BJ (cell line): ENCODE measurements at regions not wholly inside any gene's neighbourhood (a gene's known extent, or its start where the extent isn't known, plus 50 kb on each side); places are given as distances from the start of the nearest gene placed in this dataset.

Source experiments
- CTCF ChIA-PET: fragments of 350-600 bp; formaldehyde crosslinking; extraction: SDS; loops from one replicate; lab custom pipeline; 2021; ENCODE audit warnings: antibody characterized with exemption, inconsistent platforms; lab: Yijun Ruan, JAX
- POLR2A ChIA-PET: fragments of 300-600 bp; sonication (Branson Sonifier 250); formaldehyde crosslinking; extraction: SDS; loops from one replicate; lab custom pipeline; 2021; ENCODE audit warnings: antibody characterized with exemption; lab: Charles Lee
- DNase-seq: peaks from one replicate; pipeline ENCODE4 v3.0.0-alpha.2; 2011; ENCODE audit warnings: low read depth
- H3K27me3 ChIP-seq: 2 replicates; pipeline ENCODE4 v1.6.0; 2011; ENCODE audit warnings: low read length; ENCODE audit not compliant: control insufficient read depth, insufficient read depth
- H3K36me3 ChIP-seq: 2 replicates; pipeline ENCODE4 v1.5.1; 2011; ENCODE audit warnings: low read length; ENCODE audit not compliant: control insufficient read depth, insufficient read depth
- H3K4me3 ChIP-seq: 2 replicates; pipeline ENCODE4 v1.5.1; 2011; ENCODE audit warnings: low read depth, mild to moderate bottlenecking, control low read depth, low read length
- CTCF ChIP-seq: IDR thresholded peaks from 2 replicates; pipeline ENCODE4 v1.5.1; 2011; ENCODE audit warnings: low read depth, mild to moderate bottlenecking, control low read depth, inconsistent platforms, low read length, moderate library complexity; ENCODE audit not compliant: insufficient read depth

GRCh38 chr2:41167014-41167413 lies 715.1 kb upstream of the SLC8A1 start:
- no peak for DNase-seq
- H3K36me3 ChIP-seq: no peaks in the 10 kb centered on the region
- H3K4me3 ChIP-seq: no peak overlapping the region
- CTCF ChIA-PET: no interaction called here
- no peaks in the 10 kb centered on the region for H3K27me3 ChIP-seq
- TF ChIP-seq CTCF: no peak
- POLR2A ChIA-PET: no interaction called here

DNA sequence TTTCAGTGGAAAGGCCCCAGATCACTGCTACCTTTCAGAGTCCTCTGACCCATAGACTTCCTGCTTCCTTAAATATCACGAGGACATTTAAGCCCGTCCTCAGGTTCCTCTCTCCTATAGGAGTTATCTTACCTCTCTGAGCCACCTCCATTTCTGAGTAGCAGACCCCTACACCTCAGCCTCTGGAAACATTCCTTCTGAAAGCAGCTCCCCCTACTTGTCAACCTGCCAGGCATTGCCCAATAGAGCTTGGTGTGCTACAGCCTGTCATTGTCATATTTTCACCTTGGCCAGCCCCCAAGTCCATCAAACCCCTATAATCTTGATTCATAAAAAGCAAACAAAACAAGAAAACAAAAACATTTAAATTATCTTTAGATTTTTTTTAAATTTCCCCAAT lies 717.9 kb upstream of the SLC8A1 start:
- TF ChIP-seq CTCF: no peak
- Histone ChIP-seq H3K36me3 (no peaks in the 10 kb centered on the region), H3K4me3 (no peak overlapping the region), H3K27me3 (no peaks in the 10 kb centered on the region)
- POLR2A ChIA-PET: no interaction called here
- no peak for DNase-seq
- CTCF ChIA-PET: interaction anchor here (0.8 kb wide), 1 partner anchor 95 kb away, joined by 3 read pairs; no protein-coding TSS in a partner anchor

- Histone ChIP-seq H3K36me3 (no peaks in the 10 kb centered on the region), H3K4me3 (no peak overlapping the region), H3K27me3 (no peaks in the 10 kb centered on the region)
- TF ChIP-seq CTCF: no peak
- DNase-seq: no peak
- ChIA-PET CTCF (no interaction called here), POLR2A (no interaction called here)
These were observed 718.7 kb upstream of the SLC8A1 start for GRCh38 chr2:41170589-41170988.

- no peak overlapping the region for H3K4me3 ChIP-seq
- ChIA-PET POLR2A (no interaction called here), CTCF (no interaction called here)
- no peak for TF ChIP-seq CTCF
- no peak for DNase-seq
- no peaks in the 10 kb centered on the region for H3K27me3 ChIP-seq
- H3K36me3 ChIP-seq: no peaks in the 10 kb centered on the region
These were observed 728.5 kb upstream of the SLC8A1 start for GRCh38 chr2:41180387-41180786.

GRCh38 chr2:41182961-41183360 lies 731.1 kb upstream of the SLC8A1 start:
- DNase-seq: no peak
- CTCF ChIA-PET: no interaction called here

More at GRCh38 chr2:41182961-41183360, 731.1 kb upstream of the SLC8A1 start:
- no peaks in the 10 kb centered on the region for H3K36me3 ChIP-seq
- no peaks in the 10 kb centered on the region for H3K27me3 ChIP-seq
- no peak overlapping the region for H3K4me3 ChIP-seq
- POLR2A ChIA-PET: no interaction called here
- TF ChIP-seq CTCF: no peak
